ENCODE measurements at regions not wholly inside any gene's neighbourhood (a gene's known extent, or its start where the extent isn't known, plus 50 kb on each side); places are given as distances from the start of the nearest gene placed in this dataset.

GRCh38 chr20:22214296-22214695 lies 370.1 kb downstream of the FOXA2 start:
- no peak for DNase-seq

- DNase-seq, result no peak
Observed at GRCh38 chr20:22213271-22213670, 371.1 kb downstream of the FOXA2 start.

- DNase-seq, result no peak
Observed at GRCh38 chr20:22207280-22207679, 377.1 kb downstream of the FOXA2 start.

GRCh38 chr20:22204801-22205200 lies 379.6 kb downstream of the FOXA2 start:
- DNase-seq, result no peak

- DNase-seq, result no peak
Observed at GRCh38 chr20:22182148-22182547, 402.2 kb downstream of the FOXA2 start.

- no peak for DNase-seq
Observed at GRCh38 chr20:22180244-22180643, 404.1 kb downstream of the FOXA2 start.

- no peak for DNase-seq
Observed at GRCh38 chr20:22160101-22160652, 424.2 kb downstream of the FOXA2 start.

GRCh38 chr20:22159276-22159675 lies 425.1 kb downstream of the FOXA2 start:
- no peak for DNase-seq

- no peak for DNase-seq
Observed at GRCh38 chr20:22127587-22127986, 422.1 kb downstream of the PAX1 start.

GRCh38 chr20:22106308-22106938 lies 401.0 kb downstream of the PAX1 start:
- no peak for DNase-seq

- DNase-seq, result no peak
Observed at GRCh38 chr20:22101606-22102005, 396.1 kb downstream of the PAX1 start.

- no peak for DNase-seq
Observed at GRCh38 chr20:22100686-22101085, 395.2 kb downstream of the PAX1 start.

- no peak for DNase-seq
Observed at GRCh38 chr20:22099348-22099747, 393.9 kb downstream of the PAX1 start.

- DNase-seq, result no peak
Observed at GRCh38 chr20:22098511-22098910, 393.0 kb downstream of the PAX1 start.

- DNase-seq, result no peak
Observed at GRCh38 chr20:22093122-22093521, 387.7 kb downstream of the PAX1 start.

- DNase-seq, result no peak
Observed at GRCh38 chr20:22088882-22089281, 383.4 kb downstream of the PAX1 start.

GRCh38 chr20:22080985-22081384 lies 375.5 kb downstream of the PAX1 start:
- DNase-seq, result no peak

GRCh38 chr20:22074635-22075034 lies 369.2 kb downstream of the PAX1 start:
- no peak for DNase-seq

- DNase-seq, result no peak
Observed at GRCh38 chr20:22071841-22072240, 366.4 kb downstream of the PAX1 start.

- DNase-seq, result no peak
Observed at GRCh38 chr20:22070610-22071058, 365.2 kb downstream of the PAX1 start.

GRCh38 chr20:22063753-22064152 lies 358.3 kb downstream of the PAX1 start:
- DNase-seq, result no peak

- DNase-seq, result no peak
Observed at GRCh38 chr20:22062874-22063273, 357.4 kb downstream of the PAX1 start.

GRCh38 chr20:22060610-22061009 lies 355.1 kb downstream of the PAX1 start:
- DNase-seq, result no peak

- DNase-seq, result no peak
Observed at GRCh38 chr20:22058746-22059145, 353.3 kb downstream of the PAX1 start.

GRCh38 chr20:22055981-22056380 lies 350.5 kb downstream of the PAX1 start:
- DNase-seq, result no peak

Measured in CD4-positive, alpha-beta T cell treated with Interleukin-17A for 1 hour (primary cell).